ENCODE measurements at regions not wholly inside any gene's neighbourhood (a gene's known extent, or its start where the extent isn't known, plus 50 kb on each side); places are given as distances from the start of the nearest gene placed in this dataset.

DNA sequence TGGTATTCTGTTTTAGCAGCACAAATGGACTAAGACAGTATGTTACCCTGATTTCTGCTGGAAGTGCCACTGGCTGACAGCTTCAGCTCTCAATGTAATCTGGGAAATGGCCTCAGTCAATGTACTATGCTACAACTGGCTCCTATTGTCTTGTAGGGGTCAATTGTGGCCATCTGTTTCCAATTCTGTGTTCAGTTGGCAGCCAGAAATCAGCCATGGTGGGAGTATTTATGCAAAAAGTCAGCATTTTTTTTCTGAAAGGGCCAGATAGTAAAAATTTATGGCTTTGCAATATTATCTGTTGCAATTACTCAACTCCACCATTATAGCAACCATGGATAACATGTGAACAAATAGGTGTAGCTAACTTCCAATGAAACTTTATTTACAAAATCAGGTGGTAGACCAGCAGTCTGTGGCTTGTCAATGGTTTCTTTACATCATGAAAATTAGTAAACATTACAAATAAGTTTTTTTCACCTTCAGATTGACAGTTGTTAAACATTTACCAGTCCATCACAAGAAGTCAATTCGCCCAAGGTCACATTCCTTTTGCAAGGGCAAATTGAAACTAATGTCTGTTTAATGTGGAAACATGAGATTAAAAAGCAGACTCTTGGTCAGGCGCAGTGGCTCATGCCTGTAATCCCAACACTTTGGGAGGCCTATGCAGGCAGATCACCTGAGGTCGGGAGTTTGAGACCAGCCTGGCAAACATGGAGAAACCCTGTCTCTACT is 58.3 kb upstream of the TSHZ2 start:
- H3K18ac ChIP-seq (ENCODE audit: low read depth, low read length): no peak overlapping the region
- no peak overlapping the region for H3K27ac ChIP-seq (ENCODE audit: insufficient read depth, low read length)
- no peak overlapping the region for H2AFZ ChIP-seq (replicated peaks; ENCODE audit: low read length, poor library complexity)
- no peak overlapping the region for H3K14ac ChIP-seq (replicated peaks; ENCODE audit: low read depth, low read length)
- no peaks in the 10 kb centered on the region; the same call in 1 of the 2 replicates for H3K9me3 ChIP-seq (ENCODE audit: control insufficient read depth, insufficient read depth, low read length)
- no peak overlapping the region for H4K8ac ChIP-seq (ENCODE audit: low read depth in 2 of 2, low read length in 2 of 2)
- CTCF ChIA-PET: no interaction called here
- POLR2A ChIA-PET (ENCODE audit: unreplicated experiment): no interaction called here
- no peak overlapping the region for H3K23ac ChIP-seq (ENCODE audit: low read depth, low read length)
- WGBS, 2 experiments (ENCODE audit: extremely low coverage in 2 of 2, insufficient read length in 1 of 2): no CpG with 5 or more reads among the region's 3 CpGs
- TF ChIP-seq, protein P1, sequence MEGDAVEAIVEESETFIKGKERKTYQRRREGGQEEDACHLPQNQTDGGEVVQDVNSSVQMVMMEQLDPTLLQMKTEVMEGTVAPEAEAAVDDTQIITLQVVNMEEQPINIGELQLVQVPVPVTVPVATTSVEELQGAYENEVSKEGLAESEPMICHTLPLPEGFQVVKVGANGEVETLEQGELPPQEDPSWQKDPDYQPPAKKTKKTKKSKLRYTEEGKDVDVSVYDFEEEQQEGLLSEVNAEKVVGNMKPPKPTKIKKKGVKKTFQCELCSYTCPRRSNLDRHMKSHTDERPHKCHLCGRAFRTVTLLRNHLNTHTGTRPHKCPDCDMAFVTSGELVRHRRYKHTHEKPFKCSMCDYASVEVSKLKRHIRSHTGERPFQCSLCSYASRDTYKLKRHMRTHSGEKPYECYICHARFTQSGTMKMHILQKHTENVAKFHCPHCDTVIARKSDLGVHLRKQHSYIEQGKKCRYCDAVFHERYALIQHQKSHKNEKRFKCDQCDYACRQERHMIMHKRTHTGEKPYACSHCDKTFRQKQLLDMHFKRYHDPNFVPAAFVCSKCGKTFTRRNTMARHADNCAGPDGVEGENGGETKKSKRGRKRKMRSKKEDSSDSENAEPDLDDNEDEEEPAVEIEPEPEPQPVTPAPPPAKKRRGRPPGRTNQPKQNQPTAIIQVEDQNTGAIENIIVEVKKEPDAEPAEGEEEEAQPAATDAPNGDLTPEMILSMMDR (conservative IDR thresholded peaks at IDR 0.05; ENCODE audit: low read depth, low read length): no peak
- TF ChIP-seq CHD1 (IDR thresholded peaks at IDR 0.05; ENCODE audit: low read depth, low read length): no peak
- TF ChIP-seq, protein P2, sequence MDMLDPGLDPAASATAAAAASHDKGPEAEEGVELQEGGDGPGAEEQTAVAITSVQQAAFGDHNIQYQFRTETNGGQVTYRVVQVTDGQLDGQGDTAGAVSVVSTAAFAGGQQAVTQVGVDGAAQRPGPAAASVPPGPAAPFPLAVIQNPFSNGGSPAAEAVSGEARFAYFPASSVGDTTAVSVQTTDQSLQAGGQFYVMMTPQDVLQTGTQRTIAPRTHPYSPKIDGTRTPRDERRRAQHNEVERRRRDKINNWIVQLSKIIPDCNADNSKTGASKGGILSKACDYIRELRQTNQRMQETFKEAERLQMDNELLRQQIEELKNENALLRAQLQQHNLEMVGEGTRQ (IDR thresholded peaks at IDR 0.05; ENCODE audit: low read depth, low read length): no peak
- no peak for TF ChIP-seq RFX5 (IDR thresholded peaks at IDR 0.05; ENCODE audit: low read depth, low read length)
- no peak for TF ChIP-seq FOS (IDR thresholded peaks at IDR 0.05; ENCODE audit: low read depth, low read length)
- TF ChIP-seq MXI1 (IDR thresholded peaks at IDR 0.05; ENCODE audit: borderline replicate concordance, low read depth, low read length): no peak
- no peak for TF ChIP-seq MAZ (IDR thresholded peaks at IDR 0.05; ENCODE audit: borderline replicate concordance, low read depth, low read length)
- TF ChIP-seq, protein P3, sequence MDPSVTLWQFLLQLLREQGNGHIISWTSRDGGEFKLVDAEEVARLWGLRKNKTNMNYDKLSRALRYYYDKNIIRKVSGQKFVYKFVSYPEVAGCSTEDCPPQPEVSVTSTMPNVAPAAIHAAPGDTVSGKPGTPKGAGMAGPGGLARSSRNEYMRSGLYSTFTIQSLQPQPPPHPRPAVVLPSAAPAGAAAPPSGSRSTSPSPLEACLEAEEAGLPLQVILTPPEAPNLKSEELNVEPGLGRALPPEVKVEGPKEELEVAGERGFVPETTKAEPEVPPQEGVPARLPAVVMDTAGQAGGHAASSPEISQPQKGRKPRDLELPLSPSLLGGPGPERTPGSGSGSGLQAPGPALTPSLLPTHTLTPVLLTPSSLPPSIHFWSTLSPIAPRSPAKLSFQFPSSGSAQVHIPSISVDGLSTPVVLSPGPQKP (IDR thresholded peaks at IDR 0.05; ENCODE audit: borderline replicate concordance, low read depth, low read length): no peak
- no TSS peak for BruUV-seq (replicated peaks)
- no peaks in the 10 kb centered on the region for H3K27me3 ChIP-seq (ENCODE audit: control insufficient read depth, insufficient read depth, low read length)
- no peak overlapping the region for H3K4me2 ChIP-seq (ENCODE audit: low read depth, low read length)
- no peak overlapping the region for H3K4me3 ChIP-seq (ENCODE audit: insufficient read depth, low read depth, low read length)
- DNase-seq (no peak), ATAC-seq (ENCODE audit: low read depth) (no peak)
- H3K9me1 ChIP-seq (ENCODE audit: insufficient read depth, low read length): no peaks in the 10 kb centered on the region
- no peak overlapping the region for H2AK9ac ChIP-seq (replicated peaks; ENCODE audit: low read depth, low read length, poor library complexity)
- intact Hi-C loops (cut with micrococcal nuclease) (no loop called here), in situ Hi-C loops (cut with MboI; ENCODE audit: low sequenced_read_pairs) (no loop called here), dilution Hi-C loops (cut with HindIII; ENCODE audit: low sequenced_read_pairs, unreplicated experiment) (no loop called here)
- H4K5ac ChIP-seq (ENCODE audit: low read depth, low read length): no peak overlapping the region
- H2BK20ac ChIP-seq (ENCODE audit: low read depth, low read length): no peak overlapping the region
- H3K36me3 ChIP-seq (ENCODE audit: control insufficient read depth, insufficient read depth, low read length): no peaks in the 10 kb centered on the region
- no peaks in the 10 kb centered on the region for H3K4me1 ChIP-seq (ENCODE audit: control insufficient read depth, insufficient read depth, low read length)
- H3K56ac ChIP-seq (ENCODE audit: extremely low read depth, insufficient read depth, low read length): no peak overlapping the region
- H2BK15ac ChIP-seq (ENCODE audit: low read depth, low read length): no peak overlapping the region
- H3K9ac ChIP-seq (ENCODE audit: low read depth, low read length): no peak overlapping the region
- no peak overlapping the region for H2BK120ac ChIP-seq (ENCODE audit: low read depth, low read length)
- H2AK5ac ChIP-seq (ENCODE audit: low read depth, low read length): no peak overlapping the region
- H2BK5ac ChIP-seq (ENCODE audit: low read depth, low read length, poor library complexity, severe bottlenecking): no peak overlapping the region
- no peaks in the 10 kb centered on the region for H3K79me1 ChIP-seq (ENCODE audit: low read depth in 1 of 2, low read length in 2 of 2)
- H3K4ac ChIP-seq (ENCODE audit: low read depth, low read length): no peak overlapping the region
- no peak overlapping the region for H4K91ac ChIP-seq (ENCODE audit: insufficient read depth, low read depth, low read length)
- H4K20me1 ChIP-seq (ENCODE audit: insufficient read depth, low read length): no peaks in the 10 kb centered on the region

Measured in IMR-90 (cell line).